Central memory CD8-positive, alpha-beta T cell (primary cell): ENCODE measurements at regions not wholly inside any gene's neighbourhood (a gene's known extent, or its start where the extent isn't known, plus 50 kb on each side); places are given as distances from the start of the nearest gene placed in this dataset.
"Not testable (repeated sequence)": the region's sequence is repeated elsewhere in the genome, so short reads cannot be mapped to it uniquely, and the experiment has no call there.

Source experiments
- ATAC-seq: fragments of 150-1000 bp; cut with Tn5 transposase; replicated peaks from 2 replicates; pipeline ENCODE4 v1.10.0; 2022; ENCODE audit warnings: mild to moderate bottlenecking, moderate FRiP score, moderate number of reproducible peaks; ENCODE audit not compliant: poor library complexity, severe bottlenecking; ENCODE audit errors: extremely low read depth
- DNase-seq, 2 donors: peaks; one replicate each; pipeline ENCODE4 v3.0.0; 2021; ENCODE audit warnings: low spot score in 2 of 2
- H3K27ac Mint-ChIP-seq: one replicate; pipeline ENCODE4 v1.8.0; 2022; ENCODE audit warnings: low read depth, mild to moderate bottlenecking, moderate library complexity, mixed read lengths
- H3K27me3 Mint-ChIP-seq: one replicate; pipeline ENCODE4 v1.8.0; 2022; ENCODE audit warnings: mixed read lengths
- H3K36me3 Mint-ChIP-seq: one replicate; pipeline ENCODE4 v1.8.0; 2022; ENCODE audit warnings: mild to moderate bottlenecking, moderate library complexity, mixed read lengths; ENCODE audit not compliant: insufficient read depth
- H3K4me1 Mint-ChIP-seq: one replicate; pipeline ENCODE4 v1.8.0; 2022; ENCODE audit warnings: mixed read lengths
- H3K4me3 Mint-ChIP-seq: one replicate; pipeline ENCODE4 v1.8.0; 2022; ENCODE audit warnings: mild to moderate bottlenecking, moderate library complexity, mixed read lengths
- H3K9me3 Mint-ChIP-seq: one replicate; pipeline ENCODE4 v1.8.0; 2022; ENCODE audit warnings: mixed read lengths

GRCh38 chr17:6924208-6924607, 71.6 kb upstream of the ALOX12 start:
- H3K4me1 Mint-ChIP-seq, result peaks cover 6% of the 10 kb centered on the region
- no peak overlapping the region for H3K4me3 Mint-ChIP-seq
- no peaks in the 10 kb centered on the region for H3K36me3 Mint-ChIP-seq
- ATAC-seq, result no peak
- no peak overlapping the region for H3K27ac Mint-ChIP-seq
- no peaks in the 10 kb centered on the region for H3K27me3 Mint-ChIP-seq
- no peak for DNase-seq
- no peaks in the 10 kb centered on the region for H3K9me3 Mint-ChIP-seq

- peaks cover 6% of the 10 kb centered on the region for H3K4me1 Mint-ChIP-seq
- H3K27me3 Mint-ChIP-seq, result no peaks in the 10 kb centered on the region
- ATAC-seq (no peak), DNase-seq (no peak)
- peaks cover 2% of the 10 kb centered on the region for H3K36me3 Mint-ChIP-seq
- H3K27ac Mint-ChIP-seq, result no peak overlapping the region
- H3K4me3 Mint-ChIP-seq, result no peak overlapping the region
- H3K9me3 Mint-ChIP-seq, result no peaks in the 10 kb centered on the region
Observed at GRCh38 chr17:6926667-6927066, 69.2 kb upstream of the ALOX12 start.

- H3K27ac Mint-ChIP-seq, result no peak overlapping the region
- H3K27me3 Mint-ChIP-seq, result no peaks in the 10 kb centered on the region
- DNase-seq, result no peak
- H3K9me3 Mint-ChIP-seq, result no peaks in the 10 kb centered on the region
- H3K4me3 Mint-ChIP-seq, result no peak overlapping the region
- H3K36me3 Mint-ChIP-seq, result peaks cover 2% of the 10 kb centered on the region
- H3K4me1 Mint-ChIP-seq, result peaks cover 6% of the 10 kb centered on the region
- no peak for ATAC-seq
Observed at GRCh38 chr17:6927290-6928126, 68.3 kb upstream of the ALOX12 start.

GRCh38 chr17:6928193-6928592, 67.7 kb upstream of the ALOX12 start:
- Mint-ChIP-seq H3K27me3 (no peaks in the 10 kb centered on the region), H3K36me3 (peaks cover 2% of the 10 kb centered on the region), H3K27ac (no peak overlapping the region), H3K4me1 (peaks cover 6% of the 10 kb centered on the region), H3K9me3 (no peaks in the 10 kb centered on the region), H3K4me3 (no peak overlapping the region)
- ATAC-seq, result no peak
- no peak for DNase-seq

GRCh38 chr17:6930749-6931148, 65.1 kb upstream of the ALOX12 start:
- H3K27me3 Mint-ChIP-seq, result no peaks in the 10 kb centered on the region
- no peak for ATAC-seq
- no peak overlapping the region for H3K27ac Mint-ChIP-seq
- H3K4me1 Mint-ChIP-seq, result no peaks in the 10 kb centered on the region
- H3K9me3 Mint-ChIP-seq, result no peaks in the 10 kb centered on the region
- H3K36me3 Mint-ChIP-seq, result peaks cover 2% of the 10 kb centered on the region
- no peak overlapping the region for H3K4me3 Mint-ChIP-seq
- DNase-seq, result no peak

- H3K36me3 Mint-ChIP-seq, H3K27me3 Mint-ChIP-seq, H3K9me3 Mint-ChIP-seq, DNase-seq, H3K27ac Mint-ChIP-seq, H3K4me3 Mint-ChIP-seq, ATAC-seq, H3K4me1 Mint-ChIP-seq: not testable (repeated sequence)
Observed at GRCh38 chr17:6934544-6934943, 61.3 kb upstream of the ALOX12 start.

- DNase-seq, result no peak
- Mint-ChIP-seq H3K27ac (no peak overlapping the region), H3K4me1 (peaks cover 6% of the 10 kb centered on the region), H3K36me3 (peaks cover 3% of the 10 kb centered on the region), H3K9me3 (no peaks in the 10 kb centered on the region), H3K27me3 (no peaks in the 10 kb centered on the region), H3K4me3 (peak overlapping the region; percentile 31)
- peak; percentile 46 for ATAC-seq
Observed at GRCh38 chr17:6936370-6937028, 59.4 kb upstream of the ALOX12 start.

GRCh38 chr17:6938637-6939036, 57.2 kb upstream of the ALOX12 start:
- ATAC-seq (peak; percentile 43), DNase-seq (no peak)
- H3K4me1 Mint-ChIP-seq, result peaks cover 6% of the 10 kb centered on the region
- H3K9me3 Mint-ChIP-seq, result no peaks in the 10 kb centered on the region
- H3K4me3 Mint-ChIP-seq, result no peak overlapping the region
- H3K36me3 Mint-ChIP-seq, result peaks cover 3% of the 10 kb centered on the region
- no peak overlapping the region for H3K27ac Mint-ChIP-seq
- H3K27me3 Mint-ChIP-seq, result no peaks in the 10 kb centered on the region

GRCh38 chr17:6940186-6940649, 55.6 kb upstream of the ALOX12 start:
- ATAC-seq (peak; percentile 28), DNase-seq (no peak)
- no peaks in the 10 kb centered on the region for H3K27me3 Mint-ChIP-seq
- H3K36me3 Mint-ChIP-seq, result peaks cover 3% of the 10 kb centered on the region
- H3K27ac Mint-ChIP-seq, result no peak overlapping the region
- H3K9me3 Mint-ChIP-seq, result no peaks in the 10 kb centered on the region
- peak overlapping the region; percentile 37 for H3K4me3 Mint-ChIP-seq
- peaks cover 6% of the 10 kb centered on the region for H3K4me1 Mint-ChIP-seq

GRCh38 chr17:6941989-6942388, 53.9 kb upstream of the ALOX12 start:
- Mint-ChIP-seq H3K4me3 (no peak overlapping the region), H3K9me3 (no peaks in the 10 kb centered on the region), H3K27ac (no peak overlapping the region), H3K27me3 (no peaks in the 10 kb centered on the region), H3K36me3 (peaks cover 3% of the 10 kb centered on the region), H3K4me1 (peaks cover 6% of the 10 kb centered on the region)
- ATAC-seq (no peak), DNase-seq (no peak)

- H3K27me3 Mint-ChIP-seq, result no peaks in the 10 kb centered on the region
- H3K4me3 Mint-ChIP-seq, result no peak overlapping the region
- ATAC-seq, result no peak
- peaks cover 6% of the 10 kb centered on the region for H3K4me1 Mint-ChIP-seq
- no peaks in the 10 kb centered on the region for H3K9me3 Mint-ChIP-seq
- H3K27ac Mint-ChIP-seq, result no peak overlapping the region
- DNase-seq, result no peak
- no peaks in the 10 kb centered on the region for H3K36me3 Mint-ChIP-seq
Observed at GRCh38 chr17:6943406-6943805, 52.4 kb upstream of the ALOX12 start.
